MCF 10A (cell line): ENCODE measurements at regions not wholly inside any gene's neighbourhood (a gene's known extent, or its start where the extent isn't known, plus 50 kb on each side); places are given as distances from the start of the nearest gene placed in this dataset.

Experiments used
- BruUV-seq: library from RNA; stranded (reverse); fragments of 400-500 nt; replicated peaks from 2 replicates; lab custom pipeline; 2021; lab: Mats Ljungman, UMichigan
- CTCF ChIA-PET: fragments of 300-600 bp; sonication (Branson Sonifier 250); formaldehyde crosslinking; extraction: SDS; loops from one replicate; lab custom pipeline; 2021; ENCODE audit warnings: antibody characterized with exemption, inconsistent platforms; lab: Yijun Ruan, JAX
- POLR2A ChIA-PET: fragments of 300-600, 350-650 bp; sonication (Branson Sonifier 250); formaldehyde crosslinking; extraction: SDS; loops from one replicate; lab custom pipeline; 2020; ENCODE audit warnings: antibody characterized with exemption, inconsistent platforms; lab: Yijun Ruan, JAX
- DNase-seq: peaks from one replicate; pipeline ENCODE4 v3.0.0-alpha.2; 2018; ENCODE audit not compliant: unreplicated experiment
- H3K27ac Mint-ChIP-seq: one replicate; pipeline ENCODE4 v1.8.0; 2022; ENCODE audit warnings: mild to moderate bottlenecking, low read depth, mixed read lengths; ENCODE audit not compliant: unreplicated experiment
- H3K27me3 Mint-ChIP-seq: one replicate; pipeline ENCODE4 v1.8.0; 2022; ENCODE audit warnings: mixed read lengths; ENCODE audit not compliant: insufficient read depth, unreplicated experiment
- H3K36me3 Mint-ChIP-seq: one replicate; pipeline ENCODE4 v1.8.0; 2022; ENCODE audit warnings: mild to moderate bottlenecking, moderate library complexity, mixed read lengths; ENCODE audit not compliant: insufficient read depth, unreplicated experiment
- H3K4me1 Mint-ChIP-seq: one replicate; pipeline ENCODE4 v1.8.0; 2022; ENCODE audit warnings: mixed read lengths; ENCODE audit not compliant: insufficient read depth, unreplicated experiment
- H3K4me3 Mint-ChIP-seq: one replicate; pipeline ENCODE4 v1.8.0; 2022; ENCODE audit warnings: mild to moderate bottlenecking, moderate library complexity, mixed read lengths; ENCODE audit not compliant: unreplicated experiment
- H3K9me3 Mint-ChIP-seq: one replicate; pipeline ENCODE4 v1.8.0; 2022; ENCODE audit warnings: mixed read lengths; ENCODE audit not compliant: unreplicated experiment
- CTCF ChIP-seq: fragments of 200-600 bp; IDR thresholded peaks from one replicate; pipeline ENCODE4 v1.8.0; 2022; ENCODE audit warnings: antibody characterized with exemption, mild to moderate bottlenecking; ENCODE audit not compliant: unreplicated experiment
- intact Hi-C: fragments of 100-400 bp; cut with micrococcal nuclease; formaldehyde crosslinking; loops from 2 replicates; pipeline ENCODE4 v1.14.1; 2022

GRCh38 chr14:86790408-86791364, 1202.3 kb downstream of the GALC start:
- peaks cover 8% of the 10 kb centered on the region for H3K4me1 Mint-ChIP-seq
- CTCF ChIA-PET, result interaction anchor here (0.6 to 1.2 kb wide), 4 partner anchors 12 to 755 kb away, joined by 3 read pairs; no protein-coding TSS in a partner anchor
- peak; percentile 26 for DNase-seq
- no peaks in the 10 kb centered on the region for H3K36me3 Mint-ChIP-seq
- no peak overlapping the region for H3K27ac Mint-ChIP-seq
- POLR2A ChIA-PET, result no interaction called here
- BruUV-seq, result no TSS peak
- peaks cover 7% of the 10 kb centered on the region for H3K9me3 Mint-ChIP-seq
- H3K4me3 Mint-ChIP-seq, result no peak overlapping the region
- no peak for TF ChIP-seq CTCF
- intact Hi-C loops, result loop anchor here (10.0 kb wide), 1 partner anchor 254 kb away; no protein-coding TSS in a partner anchor
- H3K27me3 Mint-ChIP-seq, result no peaks in the 10 kb centered on the region

- H3K27me3 Mint-ChIP-seq, result no peaks in the 10 kb centered on the region
- intact Hi-C loops, result no loop called here
- H3K4me3 Mint-ChIP-seq, result no peak overlapping the region
- ChIA-PET CTCF (interaction anchor here (0.6 to 2.3 kb wide), 2 partner anchors 9 to 153 kb away, joined by 3 to 5 read pairs; no protein-coding TSS in a partner anchor), POLR2A (interaction anchor here (0.6 to 1.5 kb wide), 2 partner anchors 8 to 47 kb away, joined by 3 to 4 read pairs; no protein-coding TSS in a partner anchor)
- no peaks in the 10 kb centered on the region for H3K36me3 Mint-ChIP-seq
- BruUV-seq, result no TSS peak
- peak; percentile 36 for DNase-seq
- peaks cover 3% of the 10 kb centered on the region for H3K9me3 Mint-ChIP-seq
- H3K27ac Mint-ChIP-seq, result no peak overlapping the region
- peaks cover 8% of the 10 kb centered on the region for H3K4me1 Mint-ChIP-seq
- no peak for TF ChIP-seq CTCF
Observed at GRCh38 chr14:86788224-86788623, 1204.8 kb downstream of the GALC start.

GRCh38 chr14:86787717-86788116, 1205.3 kb downstream of the GALC start:
- intact Hi-C loops, result no loop called here
- Mint-ChIP-seq H3K9me3 (no peaks in the 10 kb centered on the region), H3K27me3 (no peaks in the 10 kb centered on the region), H3K4me3 (no peak overlapping the region), H3K36me3 (no peaks in the 10 kb centered on the region), H3K27ac (no peak overlapping the region), H3K4me1 (peaks cover 8% of the 10 kb centered on the region)
- BruUV-seq, result no TSS peak
- no peak for TF ChIP-seq CTCF
- peak; percentile 59 for DNase-seq
- CTCF ChIA-PET, result interaction anchor here (0.6 to 2.3 kb wide), 3 partner anchors 9 to 926 kb away, joined by 3 to 5 read pairs (median 3); no protein-coding TSS in a partner anchor
- POLR2A ChIA-PET, result interaction anchor here (0.6 to 1.5 kb wide), 3 partner anchors 7 to 47 kb away, joined by 3 to 4 read pairs (median 3); no protein-coding TSS in a partner anchor

GRCh38 chr14:86782092-86782580, 1210.8 kb downstream of the GALC start:
- TF ChIP-seq CTCF, result no peak

More at GRCh38 chr14:86782092-86782580, 1210.8 kb downstream of the GALC start:
- ChIA-PET CTCF (no interaction called here), POLR2A (no interaction called here)
- H3K4me1 Mint-ChIP-seq, result peaks cover 29% of the 10 kb centered on the region
- intact Hi-C loops, result no loop called here
- H3K4me3 Mint-ChIP-seq, result no peak overlapping the region
- no peaks in the 10 kb centered on the region for H3K36me3 Mint-ChIP-seq
- H3K27me3 Mint-ChIP-seq, result no peaks in the 10 kb centered on the region
- no peak overlapping the region for H3K27ac Mint-ChIP-seq
- BruUV-seq, result no TSS peak
- H3K9me3 Mint-ChIP-seq, result no peaks in the 10 kb centered on the region
- no peak for DNase-seq
